ENCODE measurements at regions not wholly inside any gene's neighbourhood (a gene's known extent, or its start where the extent isn't known, plus 50 kb on each side); places are given as distances from the start of the nearest gene placed in this dataset.

DNA sequence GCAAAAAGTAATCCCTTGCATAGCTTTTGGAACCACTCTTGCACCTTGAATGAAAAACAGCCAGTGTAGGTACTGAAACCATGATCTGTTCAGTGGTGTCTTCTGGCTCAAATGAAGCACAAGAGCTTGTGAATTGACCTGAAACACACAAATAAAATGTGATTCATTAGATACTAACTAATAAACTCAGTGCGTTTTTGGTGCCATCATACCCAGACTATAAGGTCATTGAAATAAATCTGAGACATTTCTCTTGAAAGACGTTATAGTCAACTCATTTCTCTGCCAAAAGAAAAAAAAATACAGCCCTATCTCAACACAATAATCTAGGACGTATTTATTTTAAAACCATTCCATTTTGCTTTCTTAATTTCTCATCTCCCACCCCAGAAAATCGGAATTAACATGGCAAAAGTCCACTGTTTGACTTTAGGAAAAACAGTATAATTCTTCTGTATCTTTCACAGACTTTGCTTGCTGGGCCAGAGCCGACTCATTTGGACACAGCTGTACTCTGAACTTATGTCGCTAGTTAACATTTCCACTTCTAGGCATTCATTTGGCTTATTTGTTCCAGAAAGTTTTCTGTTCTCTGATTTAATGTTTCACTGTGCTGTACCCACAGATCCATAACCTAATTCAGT lies 284.9 kb upstream of the TBL1XR1 start:
- peak; percentile 47 for DNase-seq (ENCODE audit: low read depth)
- TF ChIP-seq, protein P1, sequence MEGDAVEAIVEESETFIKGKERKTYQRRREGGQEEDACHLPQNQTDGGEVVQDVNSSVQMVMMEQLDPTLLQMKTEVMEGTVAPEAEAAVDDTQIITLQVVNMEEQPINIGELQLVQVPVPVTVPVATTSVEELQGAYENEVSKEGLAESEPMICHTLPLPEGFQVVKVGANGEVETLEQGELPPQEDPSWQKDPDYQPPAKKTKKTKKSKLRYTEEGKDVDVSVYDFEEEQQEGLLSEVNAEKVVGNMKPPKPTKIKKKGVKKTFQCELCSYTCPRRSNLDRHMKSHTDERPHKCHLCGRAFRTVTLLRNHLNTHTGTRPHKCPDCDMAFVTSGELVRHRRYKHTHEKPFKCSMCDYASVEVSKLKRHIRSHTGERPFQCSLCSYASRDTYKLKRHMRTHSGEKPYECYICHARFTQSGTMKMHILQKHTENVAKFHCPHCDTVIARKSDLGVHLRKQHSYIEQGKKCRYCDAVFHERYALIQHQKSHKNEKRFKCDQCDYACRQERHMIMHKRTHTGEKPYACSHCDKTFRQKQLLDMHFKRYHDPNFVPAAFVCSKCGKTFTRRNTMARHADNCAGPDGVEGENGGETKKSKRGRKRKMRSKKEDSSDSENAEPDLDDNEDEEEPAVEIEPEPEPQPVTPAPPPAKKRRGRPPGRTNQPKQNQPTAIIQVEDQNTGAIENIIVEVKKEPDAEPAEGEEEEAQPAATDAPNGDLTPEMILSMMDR (conservative IDR thresholded peaks at IDR 0.05; ENCODE audit: control insufficient read depth, insufficient read depth, low read depth, low read length) = no peak
- H3K4me3 ChIP-seq (ENCODE audit: control insufficient read depth, low read depth, low read length) = no peak overlapping the region

DNA sequence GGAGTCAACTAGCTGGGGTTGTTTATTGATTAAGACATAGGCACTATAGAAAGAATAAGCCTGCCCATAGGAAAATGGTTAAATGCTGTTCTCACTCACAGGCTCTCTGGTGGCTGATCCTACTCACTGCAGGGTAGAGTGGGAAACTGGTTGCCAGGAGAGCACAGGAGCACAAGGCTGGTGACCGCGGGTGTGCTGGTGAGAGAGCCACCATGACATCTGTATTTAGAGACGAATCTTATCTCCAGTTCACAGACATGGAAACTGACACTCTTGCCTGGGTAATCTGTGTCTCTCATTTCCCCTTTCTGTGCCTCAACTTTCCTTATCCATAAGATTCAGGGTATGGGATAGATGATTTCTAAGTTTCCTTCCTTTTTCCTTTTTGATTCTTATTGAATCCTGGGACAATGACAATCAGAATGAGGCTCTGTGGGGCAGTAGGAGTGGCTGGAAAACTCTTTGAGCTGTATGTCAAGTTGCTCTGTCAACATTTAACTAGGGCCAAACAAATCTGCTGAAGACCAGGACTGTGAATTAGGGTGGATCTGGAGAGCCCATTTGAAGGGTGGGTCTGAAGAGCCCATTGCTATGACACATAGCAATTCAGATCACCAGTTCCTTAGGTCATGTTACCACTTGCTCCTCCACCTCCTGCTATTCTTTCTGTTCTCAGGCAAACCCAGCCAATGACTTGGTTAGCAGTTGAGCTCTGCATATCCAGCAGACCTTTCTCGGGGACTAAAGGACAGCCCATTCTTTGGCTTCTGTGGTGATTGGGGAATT lies 286.1 kb upstream of the TBL1XR1 start:
- no peak for DNase-seq (ENCODE audit: low read depth)
- TF ChIP-seq, protein P1 (conservative IDR thresholded peaks at IDR 0.05; ENCODE audit: control insufficient read depth, insufficient read depth, low read depth, low read length) = peak; percentile 25
- H3K4me3 ChIP-seq (ENCODE audit: control insufficient read depth, low read depth, low read length) = no peak overlapping the region

DNA sequence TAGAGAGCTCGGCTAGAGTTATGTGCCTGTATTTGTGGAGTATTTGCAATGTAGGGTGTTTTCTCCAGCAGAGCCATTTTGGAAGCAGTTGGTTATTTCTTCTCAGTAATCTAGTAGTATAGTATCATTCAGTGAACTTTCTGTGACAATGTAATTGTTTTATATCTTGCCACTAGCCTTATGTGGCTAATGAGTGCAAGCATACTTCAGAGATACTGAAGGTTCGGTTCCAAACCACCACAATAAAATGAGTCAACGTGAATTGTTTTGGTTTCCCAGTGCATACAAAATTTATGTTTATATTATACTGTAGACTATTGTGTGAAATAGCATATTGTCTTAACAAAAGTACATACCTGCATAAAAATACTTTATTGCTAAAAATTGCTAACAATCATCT lies 286.9 kb upstream of the TBL1XR1 start:
- H3K4me3 ChIP-seq (ENCODE audit: control insufficient read depth, low read depth, low read length) = no peak overlapping the region
- DNase-seq (ENCODE audit: low read depth) = no peak
- TF ChIP-seq, protein P1 (conservative IDR thresholded peaks at IDR 0.05; ENCODE audit: control insufficient read depth, insufficient read depth, low read depth, low read length) = no peak

DNA sequence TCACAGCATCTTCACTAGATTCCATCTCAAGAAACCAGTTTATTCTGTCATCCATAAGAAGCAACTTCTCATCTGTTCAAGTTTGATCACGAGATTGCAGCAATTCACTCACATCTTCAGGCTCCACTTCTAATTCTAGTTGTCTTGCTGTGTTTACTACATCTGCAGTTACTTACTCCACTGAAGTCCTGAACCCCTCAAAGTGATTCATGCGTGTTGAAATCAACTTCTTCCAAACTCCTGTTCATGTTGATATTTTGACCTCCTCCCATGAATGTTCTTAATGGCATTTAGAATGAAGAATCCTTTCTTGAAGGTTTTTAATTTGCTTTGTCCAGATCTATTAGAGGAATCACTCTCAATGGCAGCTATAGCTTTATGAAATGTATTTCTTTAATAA lies 287.6 kb upstream of the TBL1XR1 start:
- H3K4me3 ChIP-seq (ENCODE audit: control insufficient read depth, low read depth, low read length) = no peak overlapping the region
- TF ChIP-seq, protein P1 (conservative IDR thresholded peaks at IDR 0.05; ENCODE audit: control insufficient read depth, insufficient read depth, low read depth, low read length) = no peak
- DNase-seq (ENCODE audit: low read depth) = peak; percentile 89

DNA sequence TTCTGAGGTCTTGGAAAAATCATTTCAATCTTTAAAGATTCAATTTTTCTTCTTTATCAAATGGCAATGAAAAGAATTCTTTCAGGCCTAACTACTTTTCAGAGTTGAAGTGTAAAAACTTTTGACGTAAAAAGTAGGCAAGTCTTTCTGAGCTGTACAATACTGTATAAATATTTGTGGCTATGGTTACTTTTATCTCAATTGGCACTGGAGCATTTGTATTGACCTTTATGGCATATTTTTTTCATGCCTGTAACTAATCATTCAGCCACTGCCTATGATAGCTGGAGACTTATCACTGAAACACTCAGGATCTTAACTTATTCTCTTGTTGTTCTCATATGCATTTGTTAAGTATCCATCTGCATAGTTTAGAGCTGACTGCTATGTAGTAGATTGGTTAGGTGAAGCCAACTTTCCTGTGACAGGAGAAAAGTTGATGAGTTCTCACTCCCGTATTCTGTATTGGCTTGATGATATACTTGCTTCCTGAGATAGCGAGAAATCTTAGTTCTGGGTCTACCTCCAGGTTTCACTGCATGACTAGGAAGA lies 290.4 kb upstream of the TBL1XR1 start:
- no peak overlapping the region for H3K4me3 ChIP-seq (ENCODE audit: control insufficient read depth, low read depth, low read length)
- no peak for DNase-seq (ENCODE audit: low read depth)
- TF ChIP-seq, protein P1 (conservative IDR thresholded peaks at IDR 0.05; ENCODE audit: control insufficient read depth, insufficient read depth, low read depth, low read length) = no peak

DNA sequence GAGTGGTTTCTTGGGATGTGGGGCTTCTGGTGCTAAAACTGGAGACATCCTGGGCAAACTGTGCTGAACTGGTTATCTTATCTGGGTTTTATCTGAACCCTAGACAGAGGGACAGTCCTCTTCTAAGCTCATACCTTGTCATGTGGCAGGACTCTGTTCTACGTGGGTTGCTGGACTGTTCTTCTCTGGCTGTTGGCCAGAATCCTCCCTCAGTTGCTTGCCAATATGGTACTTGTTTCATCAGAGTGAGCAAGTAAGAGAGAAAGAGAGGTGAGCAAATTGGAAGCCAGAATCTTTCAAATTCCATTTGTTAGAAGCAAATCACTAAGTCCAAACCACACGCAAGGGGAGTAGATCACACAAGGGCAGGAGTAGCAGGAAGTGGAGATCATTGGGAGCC lies 291.5 kb upstream of the TBL1XR1 start:
- DNase-seq (ENCODE audit: low read depth) = peak; percentile 44
- no peak overlapping the region for H3K4me3 ChIP-seq (ENCODE audit: control insufficient read depth, low read depth, low read length)
- TF ChIP-seq, protein P1 (conservative IDR thresholded peaks at IDR 0.05; ENCODE audit: control insufficient read depth, insufficient read depth, low read depth, low read length) = no peak
